Activated CD8-positive, alpha-beta memory T cell treated with anti-CD3 and anti-CD28 coated beads for 4 hours (primary cell): ENCODE measurements at regions not wholly inside any gene's neighbourhood (a gene's known extent, or its start where the extent isn't known, plus 50 kb on each side); places are given as distances from the start of the nearest gene placed in this dataset.
"Not testable (repeated sequence)": the region's sequence is repeated elsewhere in the genome, so short reads cannot be mapped to it uniquely, and the experiment has no call there.

Experiments
- DNase-seq, 2 donors: peaks; one replicate each; pipeline ENCODE4 v3.0.0-alpha.2; 2020; ENCODE audit warnings: low read depth in 2 of 2

DNA sequence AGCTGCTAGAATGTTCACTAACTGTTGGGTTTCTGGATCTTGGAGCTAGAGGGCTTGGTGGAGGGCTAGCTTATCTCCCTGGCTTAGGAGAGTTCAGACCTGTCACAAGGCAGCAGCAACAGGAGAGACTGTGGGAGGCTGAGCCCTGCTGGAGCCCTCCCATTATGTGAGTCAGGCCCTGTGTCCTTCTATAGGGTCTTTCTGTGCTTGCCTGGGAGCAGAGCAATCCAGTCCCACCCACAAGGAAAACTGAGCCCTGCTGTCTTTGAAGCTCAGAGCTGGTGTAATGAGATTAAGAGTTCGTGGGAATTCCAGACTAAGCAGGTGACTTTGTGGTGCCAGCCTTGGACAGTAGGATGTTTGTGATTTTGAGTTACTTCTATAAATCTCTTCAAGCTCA, 249.0 kb downstream of the TTC32 start:
- DNase-seq = no peak

DNA sequence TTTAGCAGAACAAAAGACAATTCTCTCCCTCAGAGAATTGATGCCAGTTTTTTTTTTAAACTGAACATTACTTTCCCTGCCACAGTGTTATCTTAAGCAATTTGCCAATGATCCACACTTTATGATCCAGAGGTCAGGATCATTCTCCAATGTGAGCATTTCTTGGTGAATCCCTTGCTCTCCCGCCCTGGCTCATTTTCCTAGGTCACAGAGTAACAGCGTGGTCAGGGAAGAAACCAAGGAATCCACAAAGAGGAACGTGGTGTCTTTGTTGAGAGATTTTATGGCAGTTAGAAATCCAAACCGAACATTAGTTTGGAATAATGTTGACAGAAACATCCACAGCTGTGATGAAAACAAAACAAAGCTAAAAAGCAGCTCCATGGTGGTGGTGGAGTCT, 250.3 kb downstream of the TTC32 start:
- DNase-seq = no peak

DNA sequence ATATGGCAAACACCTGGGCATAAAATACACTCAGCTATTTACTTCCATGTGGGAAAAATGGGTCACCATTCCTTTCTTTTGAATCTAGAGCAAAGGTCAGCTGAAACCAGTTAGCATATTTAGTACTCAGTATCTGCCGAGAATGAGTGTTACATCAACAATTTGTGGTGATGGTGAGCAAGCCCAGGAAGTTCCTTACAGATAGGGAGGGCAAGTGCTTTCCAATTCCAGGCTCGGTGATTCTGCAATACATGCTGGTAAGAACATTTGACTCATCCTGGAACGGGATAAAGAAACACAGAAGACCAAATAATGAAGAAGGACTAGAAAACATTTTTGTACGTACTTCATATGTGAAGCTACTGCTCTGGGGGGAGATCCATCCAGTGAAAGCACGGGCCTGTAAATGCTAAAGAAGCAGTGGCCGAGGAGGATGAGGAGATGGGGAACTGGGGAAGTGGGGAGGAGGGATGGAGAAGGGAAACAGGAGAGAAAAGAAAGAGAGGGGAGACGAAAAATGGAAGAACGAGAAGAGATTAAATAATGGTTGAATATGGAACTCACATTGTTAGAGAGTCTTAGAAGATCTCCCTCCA, 251.9 kb downstream of the TTC32 start:
- DNase-seq = no peak

DNA sequence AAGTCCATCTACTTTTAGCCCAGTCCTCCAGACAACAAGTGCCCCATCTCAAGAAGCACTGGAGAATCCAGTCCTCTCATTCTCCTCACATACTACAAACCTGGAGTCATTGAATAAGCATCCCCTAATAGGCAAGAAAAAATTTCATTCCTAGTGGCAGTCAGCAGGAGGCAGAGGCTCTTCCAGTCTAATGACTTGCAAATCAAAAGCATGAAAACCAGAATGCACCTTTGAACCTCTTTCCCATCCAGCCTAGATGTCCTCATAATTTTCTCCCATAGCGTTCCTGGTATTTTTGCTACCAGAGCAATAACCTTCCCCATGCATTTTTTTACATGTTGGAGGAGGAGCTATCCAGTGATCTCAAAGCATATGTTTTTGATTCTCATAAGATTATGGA, 252.6 kb downstream of the TTC32 start:
- DNase-seq = no peak

DNA sequence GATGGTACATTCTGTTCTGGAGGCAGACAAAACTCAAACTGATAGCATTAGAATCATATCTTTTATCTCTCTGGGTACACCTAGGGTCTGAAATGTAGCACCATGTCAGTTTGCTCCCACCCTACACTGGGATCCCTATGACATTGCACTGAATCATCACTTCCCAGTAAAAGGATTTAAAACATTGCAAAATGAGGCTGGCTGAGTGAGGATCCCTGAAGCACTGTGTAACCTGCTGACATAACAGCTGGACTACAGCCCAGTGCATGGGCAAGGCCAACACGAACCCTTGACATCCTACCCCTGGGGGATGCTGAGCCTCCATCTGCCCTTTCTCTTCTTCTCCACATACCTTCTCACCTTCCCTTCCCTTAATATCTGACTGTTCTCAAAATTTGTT, 253.2 kb downstream of the TTC32 start:
- no peak for DNase-seq

DNA sequence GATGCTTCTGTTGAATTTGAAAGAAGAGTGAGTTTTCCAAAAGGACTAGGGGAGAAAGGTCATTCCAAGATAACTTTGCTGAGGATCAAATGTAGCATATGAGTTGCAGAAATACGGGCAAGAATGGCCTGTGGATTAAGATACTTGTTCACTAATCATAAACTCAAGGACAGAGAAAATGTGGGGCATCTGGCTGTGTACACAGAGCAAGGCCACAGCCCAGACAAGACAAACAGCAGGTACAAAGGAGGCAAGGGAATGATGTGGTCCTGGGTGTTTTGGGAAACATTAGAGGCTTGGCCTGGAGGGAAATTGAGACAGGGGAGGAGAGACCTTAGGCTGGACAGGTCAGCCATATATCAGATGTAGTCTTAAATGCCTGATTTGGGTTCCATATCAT, 254.8 kb downstream of the TTC32 start:
- DNase-seq = no peak

DNA sequence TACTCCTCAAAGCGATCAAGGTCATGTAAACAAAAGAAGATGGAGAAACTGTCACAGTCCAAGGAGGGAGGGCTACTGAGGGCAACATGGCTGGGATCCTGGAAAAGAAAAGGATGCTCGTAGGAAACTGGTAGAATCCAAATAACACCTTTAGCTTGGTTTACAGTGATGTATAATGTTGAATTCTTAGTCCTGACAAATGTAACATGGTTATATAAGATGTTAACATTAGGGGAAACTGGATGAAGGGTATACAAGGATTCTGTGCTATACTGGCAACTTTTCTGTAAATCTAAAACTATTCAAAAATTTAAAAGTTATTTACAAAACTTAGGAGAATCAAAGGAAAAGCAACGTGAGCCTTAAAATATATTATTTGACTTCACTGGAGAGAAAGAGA, 257.0 kb downstream of the TTC32 start:
- no peak for DNase-seq

DNA sequence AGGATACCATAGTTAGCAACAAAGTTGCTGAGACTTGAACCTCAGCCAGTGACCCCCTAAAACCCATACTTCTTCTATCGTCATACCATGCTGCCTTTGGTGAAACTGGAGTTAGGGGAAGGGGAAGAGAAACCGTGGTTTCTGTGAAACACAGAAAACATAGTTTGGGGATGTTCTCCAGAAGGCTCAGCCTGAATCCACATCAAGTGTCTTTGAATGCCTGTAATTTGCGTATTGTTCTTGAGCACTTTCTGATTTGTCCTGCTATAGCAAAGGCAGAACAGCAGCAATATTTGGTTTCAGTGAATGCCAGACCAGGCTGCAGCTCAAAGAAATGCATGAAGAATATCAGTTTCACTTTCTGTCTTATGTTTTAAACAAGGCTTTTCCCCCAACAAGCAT, 258.7 kb downstream of the TTC32 start:
- DNase-seq = no peak

DNA sequence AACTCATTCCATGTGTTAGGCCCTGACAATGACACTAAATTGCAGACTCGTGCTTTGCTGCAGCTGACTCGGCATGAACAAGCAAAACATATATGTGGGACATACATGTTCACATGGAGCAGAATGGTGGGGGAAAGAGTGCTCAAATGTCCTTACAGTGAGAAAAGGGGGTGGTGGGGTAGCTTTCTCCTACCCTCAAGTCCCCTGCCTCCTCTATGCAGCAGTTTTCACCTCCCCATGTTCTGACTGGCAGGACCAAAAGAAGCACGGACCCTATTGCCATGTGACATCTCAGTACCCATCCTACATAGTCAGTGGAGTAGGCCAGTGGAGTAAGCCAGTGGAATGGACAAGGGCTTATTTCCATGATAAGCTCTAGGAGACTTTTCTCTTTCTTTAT, 259.3 kb downstream of the TTC32 start:
- no peak for DNase-seq

DNA sequence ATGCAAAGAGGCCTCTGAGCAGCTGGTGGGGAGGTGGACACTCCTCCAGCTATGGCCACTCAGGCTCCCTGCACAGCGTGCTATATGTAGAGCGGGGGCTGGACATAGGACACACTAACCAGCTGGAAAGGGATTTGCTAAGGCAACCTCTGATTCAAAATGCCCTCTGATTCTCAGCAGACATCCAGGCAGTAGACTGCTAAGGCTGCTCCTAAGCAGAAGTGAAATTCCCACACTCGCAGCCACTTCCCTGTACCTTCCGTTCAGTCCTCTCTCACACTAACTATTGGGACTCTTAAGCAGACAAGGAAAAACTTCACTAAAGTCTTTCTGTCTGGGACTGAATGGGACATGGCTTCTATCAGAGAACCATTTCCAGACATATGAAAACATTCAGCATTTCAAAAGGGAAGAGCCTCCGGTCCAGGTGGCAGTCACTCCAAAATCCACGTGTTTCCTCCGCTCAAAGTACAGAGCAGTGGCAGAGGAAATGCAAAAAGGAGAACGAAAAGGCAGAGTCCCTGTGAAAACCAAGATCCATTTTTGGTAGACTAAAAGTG, 265.8 kb downstream of the TTC32 start:
- DNase-seq = no peak

DNA sequence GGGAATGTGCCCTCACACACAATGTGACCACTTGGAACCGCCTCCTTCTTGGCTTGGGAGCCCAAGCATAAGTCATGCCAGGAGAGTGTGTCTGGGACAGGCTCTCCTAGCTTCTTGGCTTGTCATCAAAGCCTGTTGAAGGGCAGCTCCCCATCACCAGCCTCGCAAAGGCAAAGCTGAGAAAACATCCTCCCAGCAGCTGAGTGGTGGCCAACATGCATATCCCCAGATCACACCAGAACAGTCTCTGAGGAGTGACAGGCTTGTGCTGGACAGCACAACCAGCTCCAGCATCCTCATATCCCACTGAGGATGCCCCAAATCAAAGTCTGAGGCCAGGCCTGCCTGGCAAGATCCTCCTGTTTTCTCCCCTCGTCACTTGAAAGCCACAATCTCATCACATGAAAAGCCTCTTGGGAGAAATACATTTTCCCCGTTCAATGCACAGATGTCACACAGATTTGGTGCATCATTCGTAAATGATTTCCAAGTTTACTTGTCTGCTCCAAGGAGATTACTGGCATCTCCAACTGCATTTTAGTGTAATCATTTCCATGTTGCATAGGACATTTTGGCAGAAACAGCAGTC, 269.3 kb downstream of the TTC32 start:
- no peak for DNase-seq

DNA sequence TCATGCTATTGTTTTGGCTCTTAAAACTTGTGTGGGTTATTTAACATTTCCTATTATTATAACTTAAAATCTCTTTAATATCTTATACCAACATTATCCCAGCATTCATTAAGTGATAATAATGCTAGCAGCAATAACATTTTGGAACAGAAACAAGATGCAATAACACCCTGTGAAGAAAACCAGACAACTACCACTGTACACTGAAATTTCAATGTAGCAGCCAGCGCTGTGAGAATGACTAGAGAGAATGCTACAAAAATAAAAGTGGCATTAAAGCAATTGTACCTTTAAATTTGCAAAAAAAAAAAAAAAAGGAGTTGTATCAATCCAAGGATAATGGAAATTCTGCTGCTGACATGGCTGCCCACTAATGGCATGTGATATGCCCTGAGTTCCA, 269.9 kb downstream of the TTC32 start:
- DNase-seq = no peak

DNA sequence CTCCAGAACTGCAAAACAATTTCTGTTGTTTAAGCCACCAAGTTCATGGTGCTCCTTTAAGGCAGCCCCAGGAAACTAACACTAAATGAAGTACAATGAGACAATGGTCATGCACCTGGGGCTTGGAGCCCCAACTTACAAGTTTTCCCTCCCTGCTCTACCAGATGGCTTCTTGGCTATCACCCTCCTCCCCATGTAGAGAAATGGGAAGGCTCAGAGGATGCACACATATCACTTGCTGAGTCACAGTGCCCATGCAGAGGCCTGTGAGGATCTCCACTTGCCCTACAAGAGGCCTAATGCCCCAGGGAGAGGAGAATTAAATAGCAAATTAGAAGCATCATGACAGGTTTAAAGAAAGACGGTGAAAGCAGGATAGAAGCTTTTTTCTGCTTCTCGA, 270.9 kb downstream of the TTC32 start:
- DNase-seq = no peak

DNA sequence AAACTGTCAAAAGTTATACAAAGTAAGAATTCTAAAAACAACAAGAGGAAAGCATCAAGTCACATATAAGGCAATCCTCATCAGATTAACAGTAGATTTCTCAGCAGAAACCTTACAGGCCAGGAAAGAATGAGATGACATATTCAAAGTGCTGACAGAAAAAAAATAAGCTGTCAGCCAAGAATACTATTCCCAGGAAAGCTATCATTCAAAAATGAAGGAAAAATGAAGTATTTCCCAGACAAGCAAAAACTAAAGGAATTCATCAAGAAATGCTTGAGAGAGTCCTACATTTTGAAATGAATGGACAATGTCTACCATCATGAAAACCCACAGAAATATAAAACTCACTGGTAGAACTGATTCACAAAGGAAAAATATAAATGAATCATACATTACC, 268.9 kb upstream of the OSR1 start:
- DNase-seq = no peak

DNA sequence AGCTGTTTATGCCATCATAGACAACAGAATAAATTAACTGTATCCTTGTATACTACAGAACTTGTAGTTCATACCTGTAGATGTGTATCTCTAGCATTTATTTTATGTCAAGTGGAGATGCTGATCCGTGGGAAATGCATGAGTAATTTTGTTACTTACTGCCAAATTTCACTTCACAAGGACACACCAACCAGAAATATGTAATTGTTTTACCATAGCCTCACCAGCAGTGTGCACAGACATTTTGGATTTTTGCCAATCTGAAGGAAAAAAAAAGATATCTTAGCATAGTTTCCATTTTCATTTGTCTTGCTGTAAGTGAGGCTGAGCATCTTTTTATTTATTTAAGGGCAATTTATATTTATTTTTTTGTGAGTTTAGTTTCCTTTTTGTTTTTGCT, 265.1 kb upstream of the OSR1 start:
- DNase-seq = no peak

DNA sequence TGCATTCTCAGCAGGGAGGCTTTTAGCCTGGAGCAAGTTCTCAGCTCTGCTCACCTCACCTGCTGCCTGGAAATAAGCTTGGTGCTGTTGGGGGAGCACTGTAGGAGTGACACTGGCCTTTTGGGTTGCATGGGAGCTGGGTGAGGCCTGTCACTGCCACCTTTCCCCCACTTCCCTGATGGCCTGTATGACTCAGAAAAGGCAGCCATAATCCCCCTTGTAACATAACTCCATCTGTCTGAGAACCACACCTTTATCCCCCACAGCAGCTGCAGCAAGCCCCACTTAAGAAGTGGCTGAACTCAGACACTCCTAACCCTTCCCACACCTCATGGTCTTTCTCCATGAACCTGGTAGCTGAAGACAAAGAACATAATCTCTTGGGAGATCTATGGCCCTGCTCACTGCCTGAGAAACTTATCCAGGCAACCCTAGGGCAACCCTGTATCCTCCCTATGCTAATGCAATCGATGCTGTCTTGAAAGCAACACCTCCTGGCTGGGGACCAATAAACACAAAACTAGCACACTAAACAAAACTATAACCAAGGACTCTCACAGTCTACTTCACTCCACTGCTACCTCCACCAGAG, 258.9 kb upstream of the OSR1 start:
- no peak for DNase-seq

DNA sequence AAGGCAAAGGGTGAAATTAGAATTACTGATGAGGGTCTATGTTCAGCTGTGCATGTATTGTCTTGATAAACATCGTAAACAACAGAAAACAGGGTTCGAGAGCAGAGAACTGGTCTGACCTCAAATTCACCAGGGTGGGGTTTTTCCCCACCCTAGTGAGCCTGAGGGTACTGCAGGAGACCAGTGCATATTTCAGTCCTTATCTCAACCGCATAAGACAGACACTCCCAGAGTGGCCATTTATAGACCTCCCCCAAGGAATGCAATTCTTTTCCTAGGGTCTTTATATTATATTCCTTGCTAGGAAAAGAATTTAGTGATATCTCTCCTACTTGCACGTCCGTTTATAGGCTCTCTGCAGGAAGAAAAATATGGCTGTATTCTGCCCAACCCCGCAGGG, 257.0 kb upstream of the OSR1 start:
- DNase-seq = not testable (repeated sequence)

DNA sequence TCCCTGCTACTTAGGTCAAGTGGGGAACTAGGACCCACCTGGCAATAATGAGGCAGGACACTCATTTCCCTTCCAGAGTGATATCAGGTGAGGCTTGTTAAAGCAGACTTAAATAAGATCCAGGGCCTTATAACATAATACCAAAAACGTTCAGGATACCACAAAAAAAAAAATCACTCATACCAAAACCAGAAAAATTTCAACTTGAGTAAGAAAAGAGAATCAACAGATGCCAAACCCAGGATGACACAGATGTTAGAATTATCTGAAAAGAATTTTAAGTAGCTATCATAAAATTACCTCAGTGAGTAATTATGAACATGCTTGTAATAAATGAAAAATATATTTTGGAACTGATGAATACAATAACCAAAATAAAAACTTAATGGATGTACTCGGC, 255.6 kb upstream of the OSR1 start:
- DNase-seq = no peak

DNA sequence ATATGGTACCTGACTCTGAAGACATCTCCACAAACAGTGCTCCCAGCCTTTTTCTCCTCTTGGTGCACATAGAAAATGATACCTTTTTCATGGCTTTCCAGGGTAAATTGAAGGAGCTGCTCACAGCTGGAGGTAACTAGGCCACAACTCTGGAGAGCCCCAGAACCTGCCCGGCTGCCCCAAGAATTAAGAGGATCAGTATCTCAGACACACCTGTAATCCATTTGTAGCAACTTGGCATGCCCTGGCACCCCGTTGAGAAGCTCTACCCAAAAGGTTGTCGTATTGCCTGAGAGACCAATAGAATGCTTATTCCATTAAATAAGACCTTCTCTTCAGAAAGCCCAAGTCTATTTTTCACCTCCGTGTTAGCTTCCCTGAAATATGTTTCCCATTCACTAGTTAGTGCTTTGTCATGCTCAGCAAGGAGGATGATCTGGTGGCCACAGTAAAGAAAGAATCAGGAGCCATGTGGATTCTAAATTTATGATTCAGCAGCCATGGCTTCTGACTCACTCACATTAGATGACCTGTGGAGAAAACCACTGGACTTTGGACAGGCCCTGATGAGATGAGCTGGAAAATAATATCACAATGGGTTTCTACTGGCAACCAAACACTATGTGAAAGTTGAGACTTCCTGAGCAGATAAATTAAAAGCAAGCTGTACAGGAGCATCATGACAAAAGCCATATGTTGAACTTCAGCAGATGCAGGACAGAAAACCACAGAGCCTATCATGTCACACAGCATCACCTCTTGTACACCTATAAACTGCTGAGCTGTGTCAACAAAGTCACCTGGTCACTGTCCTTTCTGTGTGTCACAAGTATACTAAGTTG, 253.3 kb upstream of the OSR1 start:
- DNase-seq = no peak

DNA sequence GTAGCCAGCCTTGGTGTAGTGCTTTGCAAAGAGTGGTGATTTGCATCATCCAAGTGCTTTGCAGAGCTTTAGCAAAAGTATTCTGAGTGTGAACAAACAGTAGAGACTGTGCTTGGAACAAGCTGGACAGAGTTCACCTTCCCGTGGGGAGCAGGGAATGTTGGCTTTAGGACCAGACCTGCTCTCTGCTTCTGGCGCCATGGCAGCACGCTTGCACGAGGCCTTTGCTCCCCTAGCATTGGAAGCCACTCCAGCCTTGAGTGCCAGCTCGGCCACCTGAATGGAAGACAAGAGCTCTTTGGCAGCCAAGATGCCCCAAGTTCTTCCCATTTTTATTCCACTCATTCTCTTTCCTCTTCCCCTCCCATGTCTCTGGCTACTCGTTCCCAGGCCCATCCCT, 250.8 kb upstream of the OSR1 start:
- no peak for DNase-seq

DNA sequence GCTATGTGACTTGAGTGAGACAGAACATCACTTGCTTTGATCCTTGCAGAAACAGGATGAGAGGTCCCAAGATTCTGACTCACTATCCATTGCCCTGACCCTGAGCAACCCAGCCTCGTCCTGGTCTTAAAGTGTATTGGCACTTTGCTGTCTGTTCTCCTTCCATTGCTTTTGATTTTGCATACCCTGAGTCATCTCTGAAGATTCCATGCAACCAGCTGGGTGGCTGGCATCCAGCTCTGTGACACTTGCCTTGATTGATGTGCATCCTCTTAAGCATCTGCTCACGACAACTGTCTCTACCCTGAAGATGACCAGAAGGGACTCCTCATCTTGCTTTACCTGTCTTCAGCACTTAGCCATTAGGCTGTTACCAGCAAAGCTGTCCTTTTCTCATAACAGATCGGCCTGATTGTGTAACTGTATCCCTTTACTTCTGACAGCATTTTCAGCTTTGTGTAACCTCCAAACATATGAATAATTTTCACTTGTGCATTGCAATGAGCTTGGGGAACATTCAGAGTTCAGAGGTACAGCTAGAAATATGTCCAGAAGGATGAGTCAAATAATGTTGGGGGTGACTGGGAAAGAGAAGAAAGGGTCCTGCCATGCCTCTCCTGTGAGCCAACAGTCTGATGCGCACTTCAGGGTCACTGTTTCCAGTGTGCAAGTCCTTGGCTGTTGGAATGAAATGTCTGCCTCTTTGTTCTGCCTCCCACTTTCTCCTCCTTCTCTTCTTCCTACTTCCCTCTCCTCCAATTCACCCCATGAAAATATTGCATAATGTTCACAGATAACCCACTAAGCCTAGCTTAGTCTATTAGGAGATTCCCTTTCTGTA, 249.7 kb upstream of the OSR1 start:
- DNase-seq = no peak

DNA sequence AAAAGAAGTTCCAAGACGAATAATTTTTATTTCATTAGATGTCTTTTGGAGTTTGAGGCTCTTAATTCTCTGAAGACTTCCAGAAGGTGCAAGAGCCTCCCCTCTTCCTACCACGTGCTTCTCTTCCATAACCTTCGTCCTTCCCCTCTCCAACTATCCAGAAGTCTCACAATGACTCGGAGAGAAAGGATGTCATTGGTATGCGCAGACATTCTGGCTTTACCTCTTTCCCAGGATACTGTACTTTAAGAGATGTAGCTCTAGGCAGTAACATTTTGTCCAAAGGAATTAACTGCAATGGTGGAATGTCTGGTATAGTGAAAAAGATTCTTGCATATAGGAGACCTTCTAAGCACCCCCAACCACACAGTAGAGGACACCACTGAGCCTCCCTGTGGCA, 249.0 kb upstream of the OSR1 start:
- no peak for DNase-seq
